Middle frontal gyrus (tissue), 1 donor: ENCODE measurements at regions not wholly inside any gene's neighbourhood (a gene's known extent, or its start where the extent isn't known, plus 50 kb on each side); places are given as distances from the start of the nearest gene placed in this dataset.
"Not testable (repeated sequence)": the region's sequence is repeated elsewhere in the genome, so short reads cannot be mapped to it uniquely, and the experiment has no call there.

Experiments
- DNase-seq: peaks from one replicate; pipeline ENCODE4 v3.0.0-alpha.2; 2015; ENCODE audit warnings: low spot score; ENCODE audit errors: extremely low spot score

DNA sequence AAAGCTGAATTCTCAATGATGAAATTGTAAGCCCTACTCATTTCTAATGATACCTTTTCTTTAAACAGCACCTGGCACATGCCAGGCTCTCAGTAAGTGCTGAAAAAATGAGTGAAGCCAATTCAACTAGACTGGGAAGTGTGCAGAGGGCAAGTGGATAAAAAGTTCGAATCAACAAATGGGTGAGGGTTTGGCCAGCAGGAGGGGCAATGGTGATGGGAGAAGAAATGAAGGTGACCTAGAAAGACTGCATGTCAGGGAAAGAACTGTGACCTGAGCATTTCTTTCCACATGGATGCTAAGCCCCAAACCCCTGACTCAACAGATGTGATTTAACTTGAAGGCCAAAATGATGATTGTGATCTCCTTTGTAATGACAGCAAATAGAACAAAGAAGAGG lies 54.6 kb downstream of the DKK1 start:
- DNase-seq: no peak

DNA sequence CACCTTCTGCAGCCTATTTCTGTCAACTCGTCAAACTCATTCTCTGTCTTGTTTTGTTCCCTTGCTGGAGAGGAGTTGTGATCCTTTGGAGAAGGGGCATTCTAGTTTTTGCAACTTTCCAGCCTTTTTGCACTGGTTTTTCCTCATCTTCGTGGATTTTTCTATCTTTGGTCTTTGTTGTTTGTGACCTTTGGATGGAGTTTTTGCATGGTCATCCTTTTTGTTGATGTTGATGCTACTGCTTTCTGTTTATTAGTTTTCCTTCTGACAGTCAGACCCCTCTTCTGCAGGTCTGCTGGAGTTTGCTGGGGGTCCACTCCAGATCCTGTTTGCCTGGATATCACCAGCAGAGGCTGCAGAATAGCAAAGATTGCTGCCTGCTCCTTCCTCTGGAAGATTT lies 60.1 kb downstream of the DKK1 start:
- DNase-seq: not testable (repeated sequence)

DNA sequence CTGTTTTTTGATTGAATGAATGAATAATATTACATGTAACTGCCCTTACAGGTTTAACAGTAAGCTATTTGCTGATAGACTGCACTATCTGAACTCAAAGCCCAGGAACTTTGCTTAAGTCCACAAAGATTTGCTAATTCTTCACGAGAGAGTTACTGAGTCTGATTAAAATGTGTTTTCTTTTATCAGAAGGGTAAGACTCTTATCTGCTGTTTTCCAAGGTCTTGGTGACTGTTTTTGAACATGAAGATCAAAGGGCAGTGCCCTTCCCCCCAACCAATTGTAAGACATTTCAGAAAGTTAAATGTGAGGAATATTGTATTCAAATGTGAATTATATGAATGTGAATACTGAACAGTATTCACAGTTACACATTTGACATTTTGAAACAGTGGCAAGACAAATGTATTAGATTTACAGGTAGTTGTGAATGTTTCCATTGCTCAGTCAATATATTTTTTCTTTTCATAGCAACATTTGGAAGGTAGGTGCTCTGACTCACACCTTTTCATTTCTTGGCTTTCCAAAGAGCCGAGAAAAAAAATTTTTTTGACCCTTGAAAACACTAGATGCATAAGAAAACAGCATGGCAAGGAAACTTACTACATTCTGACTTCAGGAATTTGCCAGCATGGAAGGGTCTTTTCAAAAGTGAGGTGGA lies 62.7 kb downstream of the DKK1 start:
- DNase-seq: no peak

DNA sequence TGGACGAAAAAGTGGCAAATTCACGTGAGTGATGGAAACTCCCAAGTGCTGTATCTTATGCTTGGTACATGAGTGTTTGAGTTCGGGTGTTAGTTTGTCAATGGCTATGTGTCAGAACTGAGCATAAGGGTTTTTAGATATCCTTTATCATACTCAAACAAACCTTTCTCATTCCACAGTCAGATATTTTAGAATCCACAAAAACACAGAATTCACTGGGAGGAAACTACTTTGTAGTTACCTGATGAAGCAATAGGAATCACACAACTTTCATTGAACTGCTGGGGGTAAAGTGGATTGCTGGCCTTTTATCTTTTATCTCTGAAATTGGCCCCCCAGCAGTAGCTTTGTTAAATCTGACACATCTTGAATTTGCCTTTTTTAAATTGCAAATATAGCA lies 64.0 kb downstream of the DKK1 start:
- DNase-seq: no peak

DNA sequence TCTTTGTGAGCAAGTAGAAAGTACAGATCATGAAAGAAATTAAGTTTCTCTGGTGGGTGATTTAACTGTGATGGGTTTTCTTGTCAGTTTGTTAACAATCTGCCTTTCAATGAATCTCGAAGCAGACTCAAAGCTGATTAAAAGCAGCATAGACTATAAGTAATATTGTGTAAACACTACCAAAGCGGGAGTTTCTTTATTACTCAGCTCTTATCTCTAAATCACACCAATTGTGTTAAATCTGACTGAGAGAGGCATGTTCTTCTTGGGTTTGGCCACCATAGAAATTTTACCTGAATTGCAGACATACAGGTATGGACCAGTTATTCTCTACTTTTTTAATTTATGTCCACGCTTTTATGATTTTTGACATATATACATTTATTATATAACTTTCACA lies 65.2 kb downstream of the DKK1 start:
- DNase-seq: no peak

DNA sequence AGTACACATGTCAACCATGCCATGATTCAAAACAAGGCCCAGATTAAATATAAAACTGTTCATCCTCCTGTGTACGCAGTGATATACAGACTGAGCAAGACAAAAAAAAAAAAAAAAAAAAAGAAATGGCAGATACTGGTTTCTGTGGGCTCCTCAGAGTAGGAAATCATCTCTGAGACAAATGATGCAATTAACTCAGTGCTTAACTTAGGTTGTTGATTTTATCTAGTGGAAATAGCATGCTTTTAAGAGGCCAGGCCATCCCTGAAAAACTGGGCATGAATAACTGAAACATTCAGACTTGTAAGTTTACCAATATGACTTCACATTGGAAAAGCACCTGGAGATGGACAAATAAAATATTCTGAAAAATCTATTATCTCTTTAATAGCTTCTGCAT lies 69.0 kb downstream of the DKK1 start:
- no peak for DNase-seq

DNA sequence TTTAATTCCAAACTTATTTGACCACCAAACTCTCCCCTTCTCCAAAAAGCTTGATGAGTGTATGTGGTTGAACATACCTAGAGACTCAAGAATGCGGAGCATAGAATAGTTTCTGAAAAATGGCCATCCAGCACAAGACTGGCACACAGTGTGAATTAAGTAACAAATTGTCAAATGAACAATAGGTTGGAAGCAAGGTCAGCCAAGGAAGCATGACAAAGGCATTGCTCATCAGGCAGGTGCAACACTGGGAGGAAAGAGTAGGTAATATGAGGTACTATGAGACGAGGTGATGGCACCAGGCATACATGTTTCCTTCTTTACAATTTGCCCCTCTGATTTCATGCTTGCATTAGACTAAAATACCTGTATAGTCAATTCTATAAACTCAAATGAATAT lies 73.7 kb downstream of the DKK1 start:
- no peak for DNase-seq

DNA sequence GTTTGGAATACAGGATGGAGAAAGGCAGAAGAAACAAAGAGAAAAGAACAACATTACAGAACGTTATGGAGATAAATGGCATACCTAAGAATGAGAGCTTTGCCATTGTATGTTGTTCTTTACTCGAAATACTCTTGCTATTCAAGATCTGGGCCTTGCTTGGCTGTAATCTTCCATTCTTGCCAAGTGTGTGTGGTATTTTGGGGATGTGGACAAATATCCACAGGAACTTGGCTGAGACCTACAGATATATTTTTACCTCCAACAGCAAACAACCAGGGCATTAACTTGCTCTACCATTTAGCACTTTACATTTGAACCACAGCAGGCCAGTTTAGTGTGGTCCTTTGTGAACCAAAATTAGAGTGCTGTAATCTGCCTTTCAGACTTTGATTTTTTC lies 76.3 kb downstream of the DKK1 start:
- DNase-seq: no peak

DNA sequence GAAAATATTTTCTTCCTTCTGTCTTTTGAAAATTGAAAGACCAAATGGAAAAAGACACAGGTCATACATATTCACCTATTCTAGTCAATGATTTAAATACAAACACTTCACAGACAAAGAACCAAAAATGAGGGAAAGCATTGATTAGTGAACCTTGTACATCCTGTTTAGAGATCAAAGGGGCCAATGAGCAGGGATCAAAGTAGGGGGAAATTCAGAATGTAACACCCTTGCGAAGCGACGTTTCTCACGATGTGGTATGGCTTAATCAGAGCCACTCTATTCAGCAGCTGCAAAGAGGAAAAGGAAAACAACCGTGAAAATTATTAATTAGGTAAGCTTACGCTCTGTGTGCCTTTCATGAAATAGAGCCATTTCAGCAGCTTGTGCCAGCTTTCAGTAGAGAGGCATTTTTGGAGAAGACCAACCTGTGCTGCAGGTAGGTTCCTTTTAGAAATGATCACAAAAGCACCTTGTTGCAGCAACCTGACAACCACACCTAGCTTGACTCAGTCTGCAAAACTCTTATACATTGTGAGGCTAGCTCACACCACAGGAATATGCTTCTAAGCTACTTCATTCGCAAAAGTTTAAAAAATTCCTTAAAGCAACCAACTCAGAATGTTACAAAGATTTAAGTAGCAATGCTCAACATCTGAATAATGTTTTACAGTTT lies 78.0 kb downstream of the DKK1 start:
- DNase-seq: no peak

DNA sequence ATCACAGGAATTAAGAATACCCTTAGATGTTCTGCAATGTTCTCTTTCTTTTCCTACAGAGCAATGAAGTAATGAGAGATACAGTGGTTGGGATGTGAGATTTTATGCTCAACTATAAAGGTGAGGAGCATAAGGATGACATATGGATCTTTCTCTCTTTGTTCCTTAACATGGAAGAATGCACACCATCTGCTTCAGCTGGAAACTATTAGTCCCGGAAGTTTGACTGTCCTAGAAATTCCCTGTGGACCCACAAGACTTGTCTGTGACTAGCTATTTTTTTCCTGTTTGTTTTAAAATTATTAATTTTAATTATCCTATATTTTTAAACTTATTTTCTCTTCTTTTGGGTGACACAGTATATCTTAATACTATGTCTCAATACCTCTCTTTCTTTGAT lies 80.2 kb downstream of the DKK1 start:
- DNase-seq: no peak

DNA sequence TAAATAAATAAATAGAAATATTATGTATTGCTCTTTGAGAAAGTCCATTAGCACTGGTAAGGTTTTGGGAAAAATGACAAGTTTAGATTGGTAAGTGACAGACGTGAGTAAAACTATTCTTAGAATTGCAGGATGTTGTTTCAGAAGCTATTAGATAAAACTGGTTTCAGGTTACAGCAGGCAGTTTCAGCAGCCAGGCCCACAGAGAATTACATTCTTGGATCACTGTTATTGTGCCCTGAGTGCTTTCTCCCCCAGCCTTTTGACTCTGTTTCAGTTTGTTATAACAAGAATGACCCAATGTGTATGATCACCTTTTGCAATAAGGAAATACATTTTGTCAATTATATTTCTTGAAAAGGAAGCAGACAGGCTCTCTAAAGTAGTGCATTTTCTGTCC lies 86.5 kb downstream of the DKK1 start:
- DNase-seq: no peak

DNA sequence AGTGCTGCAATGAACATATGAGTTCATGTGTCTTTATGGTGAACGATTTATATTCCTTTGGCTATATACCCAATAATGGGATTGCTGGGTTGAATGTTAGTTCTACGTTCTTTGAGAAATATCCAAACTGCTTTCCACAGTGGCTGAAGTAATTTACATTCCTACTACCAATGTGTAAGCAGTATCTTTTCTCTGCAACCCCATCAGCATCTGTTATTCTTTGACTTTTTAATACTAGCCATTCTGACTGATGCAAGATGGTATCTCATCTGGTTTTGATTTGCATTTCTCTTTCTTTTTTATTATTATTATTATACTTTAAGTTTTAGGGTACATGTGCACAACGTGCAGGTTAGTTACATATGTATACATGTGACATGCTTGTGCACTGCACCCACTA lies 89.7 kb downstream of the DKK1 start:
- not testable (repeated sequence) for DNase-seq

DNA sequence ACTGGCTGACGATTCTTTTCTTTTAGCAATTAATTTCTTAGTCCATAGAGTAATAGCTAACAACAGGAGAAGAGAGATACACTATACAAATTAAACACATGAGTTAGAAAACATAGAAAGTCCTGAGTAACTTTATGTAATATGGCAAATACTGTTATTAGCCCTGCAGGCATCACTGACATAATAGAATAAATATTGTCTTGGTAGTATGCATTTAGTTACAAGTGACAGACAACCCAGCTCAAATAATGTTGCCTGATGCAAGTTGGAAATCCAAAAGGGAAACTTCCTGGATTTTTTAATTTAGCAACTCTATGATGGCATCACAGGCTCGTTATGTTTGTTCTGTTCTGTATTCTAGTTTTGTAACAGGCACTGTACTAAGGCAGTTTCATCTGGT lies 95.1 kb downstream of the DKK1 start:
- DNase-seq: no peak

DNA sequence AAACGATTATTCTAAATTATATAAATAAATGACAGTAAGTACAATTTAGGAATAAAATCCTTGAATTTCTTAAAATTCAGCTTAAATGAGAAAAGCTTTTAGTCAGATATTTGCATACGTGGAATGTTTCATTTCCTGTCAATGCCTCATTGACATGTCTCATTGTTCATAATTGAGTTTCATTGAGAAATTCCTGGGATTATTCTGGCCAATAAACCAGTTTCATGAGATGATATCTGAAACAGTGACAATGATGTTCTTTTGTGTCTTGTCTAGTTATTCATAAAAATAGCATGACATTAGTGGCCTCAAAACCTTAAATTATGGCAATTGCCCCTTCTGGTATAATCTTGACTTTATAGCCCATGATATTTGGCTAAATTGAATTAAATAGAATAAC lies 95.8 kb downstream of the DKK1 start:
- no peak for DNase-seq

DNA sequence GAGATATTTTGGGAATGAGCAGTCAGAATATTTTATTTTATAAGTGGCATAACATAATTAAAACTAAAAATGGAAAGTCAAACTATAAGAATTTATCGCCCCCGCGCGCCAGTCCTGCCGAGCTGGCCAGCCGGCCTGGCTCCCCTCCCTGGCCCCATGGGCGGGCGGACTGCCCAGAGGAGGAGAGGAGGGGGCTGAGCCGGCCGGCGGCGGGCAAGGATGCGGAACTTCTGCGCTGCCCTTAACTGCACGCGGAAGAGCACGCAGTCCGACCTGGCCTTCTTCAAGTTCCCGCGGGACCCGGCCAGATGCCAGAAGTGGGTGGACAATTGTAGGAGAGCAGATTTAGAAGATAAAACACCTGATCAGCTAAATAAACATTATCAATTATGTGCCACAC lies 96.8 kb downstream of the DKK1 start:
- DNase-seq: no peak

DNA sequence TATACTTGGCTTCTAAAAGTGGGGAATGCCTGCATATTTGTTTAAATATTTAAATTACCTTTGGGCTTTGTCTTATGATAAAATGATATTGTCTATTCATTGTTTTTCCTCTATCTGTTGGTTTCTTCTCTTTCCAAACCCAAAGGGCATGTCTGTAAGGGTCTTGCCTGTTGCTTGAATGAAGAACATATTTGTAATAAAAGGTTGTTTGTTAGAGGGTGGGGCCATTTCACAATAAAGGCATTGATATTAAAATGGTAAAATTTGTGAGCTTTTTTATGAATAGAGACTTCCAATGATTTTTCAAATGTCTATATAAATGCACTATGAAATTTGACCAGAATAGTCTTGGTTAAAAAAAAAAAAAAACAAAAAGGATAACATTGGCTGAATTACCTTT lies 105.2 kb downstream of the DKK1 start:
- DNase-seq: no peak

DNA sequence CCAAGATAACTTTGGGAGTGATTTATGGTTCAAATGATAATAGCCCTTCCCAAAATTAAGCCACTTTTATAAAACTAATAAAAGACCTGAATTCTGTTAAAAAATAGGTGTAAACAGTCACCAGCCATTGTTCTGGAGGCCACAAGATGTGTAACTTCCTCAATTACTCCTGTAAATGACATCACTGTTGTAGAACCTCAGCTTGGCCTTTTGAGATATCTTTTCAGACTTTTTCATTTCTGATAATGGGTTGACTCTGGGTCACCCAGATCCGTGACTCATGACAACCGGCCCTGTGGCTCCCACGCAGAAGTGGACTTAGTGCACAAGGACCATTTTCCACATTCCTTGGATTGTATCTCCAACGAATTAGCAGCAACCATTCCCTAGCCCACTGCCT lies 106.6 kb downstream of the DKK1 start:
- DNase-seq: no peak

DNA sequence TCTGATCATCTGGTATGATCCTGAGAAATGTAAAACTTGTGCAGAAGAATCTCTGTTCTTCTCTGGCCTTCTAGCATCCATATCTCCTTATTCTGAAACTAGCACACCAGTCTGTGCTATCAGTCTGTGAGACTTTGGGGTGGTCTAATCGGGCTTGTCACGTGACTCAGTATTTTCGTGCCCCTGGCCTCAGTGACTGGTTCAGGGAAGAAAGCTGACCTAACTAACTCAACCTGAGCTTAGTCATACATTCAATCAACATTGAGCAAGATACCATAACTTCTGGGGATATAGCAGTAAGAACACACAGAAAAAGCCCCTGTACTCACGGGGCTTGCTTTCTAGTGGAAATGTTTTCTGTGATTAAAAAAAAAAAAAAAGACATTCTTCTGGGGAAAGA lies 109.3 kb downstream of the DKK1 start:
- no peak for DNase-seq

DNA sequence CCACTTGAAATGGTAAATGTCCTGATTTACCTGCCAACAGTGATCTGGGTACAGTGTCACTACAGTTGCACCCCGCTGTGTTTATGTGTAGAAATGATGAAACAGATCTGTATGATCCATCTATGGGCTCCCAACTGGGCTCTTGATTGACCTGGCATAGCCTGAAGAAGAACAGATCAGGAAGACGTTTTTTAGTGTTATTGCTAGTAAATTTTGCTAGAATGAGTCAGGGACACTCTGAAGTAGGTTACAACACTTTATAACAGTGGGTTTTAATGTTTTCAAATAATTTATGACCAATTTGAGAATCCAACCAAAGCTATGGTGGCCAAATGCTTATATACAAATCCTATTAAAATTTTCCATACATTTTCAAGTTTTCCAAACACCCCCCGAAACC lies 110.3 kb downstream of the DKK1 start:
- DNase-seq: no peak

DNA sequence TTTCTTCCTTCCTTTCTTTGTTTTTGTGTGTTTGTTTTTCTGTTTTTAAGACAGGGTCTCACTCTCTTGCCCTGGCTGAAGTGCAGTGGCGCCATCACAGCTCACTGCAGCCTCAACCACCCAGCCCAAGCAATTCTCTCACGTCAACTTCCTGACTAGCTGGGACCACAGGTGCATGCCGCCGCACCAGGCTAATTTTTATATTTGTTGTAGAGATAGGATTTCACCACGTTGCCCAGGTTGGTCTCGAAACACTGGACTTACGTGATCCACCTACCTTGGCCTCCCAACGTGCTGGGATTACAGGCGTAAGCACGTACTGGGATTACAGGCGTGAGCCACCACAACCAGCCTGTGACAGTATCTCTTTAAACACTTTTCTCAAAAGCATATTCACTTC lies 120.7 kb downstream of the DKK1 start:
- DNase-seq: no peak

DNA sequence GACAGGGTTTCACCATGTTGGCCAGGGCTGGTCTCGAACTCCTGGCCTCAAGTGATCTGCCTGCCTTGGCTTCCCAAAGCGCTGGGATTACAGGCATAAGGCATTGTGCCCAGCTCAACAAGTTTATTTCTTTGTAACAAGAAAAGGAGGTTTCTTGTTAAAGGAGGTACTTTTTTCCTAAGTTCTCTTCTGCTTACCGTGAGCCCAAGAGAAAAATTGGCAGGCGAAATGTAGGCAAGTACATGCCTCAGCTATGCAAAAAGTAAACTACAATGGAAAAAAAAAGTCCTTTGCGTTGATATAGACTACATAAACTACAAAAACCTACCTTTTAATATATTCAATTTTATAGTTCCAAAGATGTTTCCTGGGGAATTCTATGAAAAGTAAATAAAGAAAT lies 122.6 kb downstream of the DKK1 start:
- DNase-seq: no peak

DNA sequence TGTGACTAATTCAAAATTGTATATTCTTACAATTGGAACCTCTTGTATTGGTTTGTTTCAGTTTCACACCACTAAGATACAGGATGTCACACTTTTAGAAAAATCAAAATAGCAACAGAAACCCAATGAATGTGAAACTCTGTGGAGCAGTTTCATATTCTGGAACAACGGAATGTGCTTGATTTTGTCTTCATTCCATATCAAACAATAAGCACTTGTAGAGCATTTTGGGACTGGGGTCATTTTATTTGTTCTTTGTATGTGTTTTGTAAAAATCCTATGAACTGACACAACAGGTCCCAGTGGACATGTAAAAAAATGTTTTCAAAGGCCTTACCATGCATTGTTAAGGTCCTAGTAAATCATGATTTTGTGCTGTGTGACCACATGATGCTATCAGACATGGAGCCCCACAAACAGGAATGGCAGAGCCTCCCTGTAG lies 123.1 kb downstream of the DKK1 start:
- no peak for DNase-seq

DNA sequence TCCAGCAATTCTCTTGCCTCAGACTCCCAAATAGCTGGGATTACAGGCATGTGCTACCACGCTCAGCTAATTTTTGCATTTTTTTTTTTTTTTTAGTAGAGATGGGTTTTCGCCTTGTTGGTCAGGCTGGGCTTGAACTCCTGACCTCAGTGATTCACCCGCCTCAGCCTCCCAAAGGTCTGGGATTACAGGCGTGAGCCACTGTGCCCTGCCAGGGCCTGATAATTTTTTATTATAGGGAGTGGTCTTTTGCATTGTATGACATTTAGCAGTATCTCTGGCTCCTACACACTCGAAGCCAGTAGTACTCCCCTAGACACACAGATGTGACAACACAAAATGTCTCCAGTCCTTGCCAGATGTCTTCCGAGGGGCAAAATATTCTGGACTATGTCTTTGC lies 124.0 kb downstream of the DKK1 start:
- DNase-seq: no peak
